ENCODE measurements at regions not wholly inside any gene's neighbourhood (a gene's known extent, or its start where the extent isn't known, plus 50 kb on each side); places are given as distances from the start of the nearest gene placed in this dataset.

DNA sequence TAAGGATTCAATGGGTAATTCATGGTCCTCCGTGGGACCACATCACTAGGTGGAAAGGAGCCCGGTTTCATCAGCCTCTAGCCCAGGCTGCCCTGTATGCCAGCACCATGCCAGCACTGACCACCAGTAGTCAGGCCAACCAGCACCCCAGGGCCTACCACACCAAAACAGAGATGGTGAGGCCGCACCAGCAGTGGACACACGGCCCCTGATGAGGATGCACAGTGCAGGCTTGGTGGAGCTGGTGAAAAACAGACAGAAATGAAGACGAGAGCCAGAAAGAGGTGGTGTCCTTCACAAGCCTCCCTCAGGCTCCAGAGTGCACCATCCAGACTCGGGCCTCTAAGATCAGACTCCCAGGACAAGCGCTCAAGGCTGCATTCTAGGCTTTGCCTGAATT lies 128.2 kb downstream of the MED10 start:
- TF ChIP-seq HIC1 (tag by site-specific recombination; IDR thresholded peaks at IDR 0.05), result no peak
- TF ChIP-seq ZNF514 (tag by site-specific recombination; IDR thresholded peaks at IDR 0.05), result no peak
- TF ChIP-seq, protein P1, sequence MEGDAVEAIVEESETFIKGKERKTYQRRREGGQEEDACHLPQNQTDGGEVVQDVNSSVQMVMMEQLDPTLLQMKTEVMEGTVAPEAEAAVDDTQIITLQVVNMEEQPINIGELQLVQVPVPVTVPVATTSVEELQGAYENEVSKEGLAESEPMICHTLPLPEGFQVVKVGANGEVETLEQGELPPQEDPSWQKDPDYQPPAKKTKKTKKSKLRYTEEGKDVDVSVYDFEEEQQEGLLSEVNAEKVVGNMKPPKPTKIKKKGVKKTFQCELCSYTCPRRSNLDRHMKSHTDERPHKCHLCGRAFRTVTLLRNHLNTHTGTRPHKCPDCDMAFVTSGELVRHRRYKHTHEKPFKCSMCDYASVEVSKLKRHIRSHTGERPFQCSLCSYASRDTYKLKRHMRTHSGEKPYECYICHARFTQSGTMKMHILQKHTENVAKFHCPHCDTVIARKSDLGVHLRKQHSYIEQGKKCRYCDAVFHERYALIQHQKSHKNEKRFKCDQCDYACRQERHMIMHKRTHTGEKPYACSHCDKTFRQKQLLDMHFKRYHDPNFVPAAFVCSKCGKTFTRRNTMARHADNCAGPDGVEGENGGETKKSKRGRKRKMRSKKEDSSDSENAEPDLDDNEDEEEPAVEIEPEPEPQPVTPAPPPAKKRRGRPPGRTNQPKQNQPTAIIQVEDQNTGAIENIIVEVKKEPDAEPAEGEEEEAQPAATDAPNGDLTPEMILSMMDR (tag by site-specific recombination; IDR thresholded peaks at IDR 0.05), result no peak
- TF ChIP-seq ZNF658 (tag by site-specific recombination; IDR thresholded peaks at IDR 0.05), result no peak
- TF ChIP-seq ZNF114 (tag by site-specific recombination; IDR thresholded peaks at IDR 0.05), result no peak
- no peak for TF ChIP-seq ZNF214 (tag by site-specific recombination; IDR thresholded peaks at IDR 0.05; ENCODE audit: borderline replicate concordance)
- TF ChIP-seq GLI4 (tag by site-specific recombination; IDR thresholded peaks at IDR 0.05), result no peak
- TF ChIP-seq SP7 (tag by site-specific recombination; IDR thresholded peaks at IDR 0.05), result no peak
- no peak for TF ChIP-seq ZSCAN23 (tag by site-specific recombination; IDR thresholded peaks at IDR 0.05)
- TF ChIP-seq ZNF404 (tag by site-specific recombination; IDR thresholded peaks at IDR 0.05), result no peak
- no peak for TF ChIP-seq ZNF138 (tag by site-specific recombination; IDR thresholded peaks at IDR 0.05; ENCODE audit: borderline replicate concordance)
